ENCODE measurements at regions not wholly inside any gene's neighbourhood (a gene's known extent, or its start where the extent isn't known, plus 50 kb on each side); places are given as distances from the start of the nearest gene placed in this dataset.

- TF ChIP-seq FOXM1 (IDR thresholded peaks at IDR 0.05; ENCODE audit: borderline replicate concordance) (no peak), NFRKB (IDR thresholded peaks at IDR 0.05) (no peak), ARNT (IDR thresholded peaks at IDR 0.05) (no peak)
Observed at GRCh38 chrX:82723806-82724205, 784.3 kb upstream of the POU3F4 start.
